HG02642 (cell line): ENCODE measurements at regions not wholly inside any gene's neighbourhood (a gene's known extent, or its start where the extent isn't known, plus 50 kb on each side); places are given as distances from the start of the nearest gene placed in this dataset.
"Not testable (repeated sequence)": the region's sequence is repeated elsewhere in the genome, so short reads cannot be mapped to it uniquely, and the experiment has no call there.

Experiments
- ATAC-seq: cut with Tn5 transposase; IDR thresholded peaks from one replicate; pipeline ENCODE4 v1.9.1; 2021; ENCODE audit warnings: mild to moderate bottlenecking; ENCODE audit not compliant: unreplicated experiment, poor library complexity

DNA sequence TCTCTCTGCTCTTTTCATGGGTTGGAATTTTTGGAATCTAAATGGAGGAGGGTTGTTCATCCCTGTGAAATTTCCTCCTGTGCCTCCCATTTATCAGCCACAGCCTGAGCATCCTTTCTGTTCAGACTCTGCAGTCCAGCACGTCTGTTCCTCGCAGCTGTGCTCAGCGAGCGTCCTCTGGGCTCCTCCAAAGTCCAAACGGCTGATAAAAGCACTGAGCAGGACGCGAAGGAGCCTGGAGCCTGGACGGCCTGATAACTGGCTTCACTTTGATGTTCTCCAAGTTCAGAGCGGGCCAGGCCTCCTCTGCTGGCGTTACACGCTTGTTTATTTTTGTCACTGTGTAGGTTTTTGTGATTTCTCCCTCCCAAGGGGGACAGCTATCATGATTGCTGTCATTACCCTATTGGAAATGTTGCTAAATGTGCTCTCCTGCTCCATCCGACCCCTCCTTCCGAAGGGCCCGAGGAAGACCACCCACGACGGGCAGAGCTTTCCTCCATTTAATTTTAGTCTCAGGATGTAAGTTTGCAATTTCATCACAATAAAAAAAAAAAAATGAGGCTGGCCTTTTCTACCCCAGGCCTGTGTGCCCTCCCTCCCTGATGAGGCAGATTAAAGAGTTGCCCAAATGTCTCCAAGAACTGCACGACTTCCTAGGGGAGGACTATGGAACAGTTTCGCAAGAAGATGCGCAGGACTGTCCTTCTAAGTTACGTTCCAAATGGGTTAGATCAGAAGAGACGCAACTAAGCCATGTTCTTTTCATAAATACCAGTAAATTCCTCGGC lies 290.5 kb upstream of the FOXF1 start:
- no peak for ATAC-seq

- ATAC-seq, result no peak
Measured at GRCh38 chr16:86220561-86220960, 289.8 kb upstream of the FOXF1 start.

DNA sequence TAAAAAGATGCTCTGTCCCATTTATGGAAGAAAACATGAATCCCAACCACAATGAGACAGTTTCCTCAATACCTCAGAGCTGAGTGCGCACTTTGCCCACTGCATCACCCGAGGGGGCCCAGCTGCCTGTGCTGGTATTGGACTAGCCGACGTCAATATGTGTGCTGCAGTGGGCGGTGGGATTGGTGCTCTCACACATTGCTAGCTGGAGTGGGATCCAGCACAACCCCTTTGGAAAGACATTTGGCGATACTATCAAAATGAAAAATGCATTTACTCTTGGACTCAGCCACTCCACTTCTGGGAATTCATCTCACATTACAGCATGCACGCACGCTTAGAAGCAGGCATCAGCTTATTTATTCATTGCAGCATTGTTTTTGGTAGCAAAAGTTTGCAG lies 289.2 kb upstream of the FOXF1 start:
- no peak for ATAC-seq

DNA sequence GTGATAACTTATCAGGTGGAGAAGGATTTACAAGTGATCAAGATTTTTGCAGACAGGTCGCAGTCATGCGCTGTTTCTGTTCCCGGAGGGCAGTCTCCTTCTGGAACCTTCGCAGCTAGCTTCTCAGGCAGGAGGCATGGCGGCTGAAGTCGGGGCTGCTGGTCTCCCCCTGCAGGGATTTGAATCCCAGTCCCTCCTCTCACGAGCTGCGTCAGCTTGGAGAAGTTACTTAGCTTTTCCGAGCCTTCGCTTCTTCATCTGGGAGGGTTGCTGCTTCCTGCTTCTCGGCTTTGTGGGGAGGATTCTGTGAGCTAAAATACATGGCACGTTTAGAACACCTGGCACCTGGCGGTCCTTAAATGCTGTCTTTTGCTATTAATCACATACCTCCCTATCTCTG lies 287.8 kb upstream of the FOXF1 start:
- no peak for ATAC-seq

GRCh38 chr16:86222965-86223551 lies 287.3 kb upstream of the FOXF1 start:
- no peak for ATAC-seq

DNA sequence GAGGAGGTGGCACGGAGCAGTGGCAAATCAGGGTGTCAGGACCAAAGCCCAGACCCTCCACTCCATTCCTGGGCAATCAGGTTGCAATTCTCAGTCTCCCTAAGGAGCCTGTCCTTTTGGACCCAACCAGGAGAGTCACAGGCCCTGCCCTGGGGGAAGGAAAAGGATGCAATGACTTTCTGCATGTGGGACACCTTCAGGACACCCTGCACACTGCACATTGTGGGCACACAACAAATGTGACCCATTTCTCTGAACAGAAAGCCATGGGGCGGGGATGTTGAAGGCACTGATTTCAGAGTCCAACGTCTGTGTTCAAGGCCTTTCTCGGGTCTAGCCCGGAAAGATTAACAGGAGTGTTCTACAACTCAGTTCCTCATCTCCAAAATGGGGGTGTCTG lies 286.2 kb upstream of the FOXF1 start:
- ATAC-seq, result no peak

DNA sequence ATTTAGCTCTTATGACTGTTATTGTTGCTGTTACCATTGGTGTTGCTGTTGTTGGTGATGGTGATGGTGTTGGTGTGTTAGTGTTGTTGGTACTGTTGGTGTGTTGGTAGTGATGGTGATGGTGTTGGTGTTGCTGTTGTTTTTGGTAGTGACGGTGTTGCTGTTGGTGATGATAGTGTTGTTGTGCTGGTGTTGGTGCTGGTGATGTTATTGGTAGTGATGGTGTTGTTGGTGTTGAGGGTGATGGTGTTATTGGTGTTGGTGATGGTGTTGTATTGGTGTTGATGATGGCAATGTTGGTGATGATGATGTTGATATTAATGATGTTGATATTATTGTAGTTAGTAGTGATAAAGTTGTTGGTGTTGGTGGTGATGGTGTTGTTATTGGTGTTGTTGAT lies 285.7 kb upstream of the FOXF1 start:
- no peak for ATAC-seq

GRCh38 chr16:86225905-86226371 lies 284.4 kb upstream of the FOXF1 start:
- no peak for ATAC-seq

DNA sequence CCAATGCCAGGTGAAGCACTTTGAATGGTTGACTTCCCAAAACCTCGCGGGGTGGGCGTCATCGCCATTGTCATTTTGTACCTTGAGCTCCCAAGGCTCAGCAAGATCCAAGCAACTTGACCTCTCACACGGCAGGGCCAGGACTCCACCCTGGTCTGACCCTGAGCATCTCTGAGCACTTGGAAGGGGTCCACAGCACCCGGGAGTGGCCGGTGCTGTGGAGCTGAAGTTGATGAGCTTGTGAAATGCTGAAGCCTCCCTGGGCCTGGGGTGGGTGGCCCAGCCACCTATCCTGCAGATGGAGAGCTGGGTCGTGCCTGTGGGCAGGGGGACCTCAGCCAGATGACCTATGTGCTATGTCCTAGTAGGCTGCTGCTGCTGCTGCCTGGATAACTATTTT lies 283.3 kb upstream of the FOXF1 start:
- no peak for ATAC-seq

- ATAC-seq, result no peak
Measured at GRCh38 chr16:86227801-86228200, 282.5 kb upstream of the FOXF1 start.

- ATAC-seq, result no peak
Measured at GRCh38 chr16:86228713-86229112, 281.6 kb upstream of the FOXF1 start.

GRCh38 chr16:86229283-86229682 lies 281.0 kb upstream of the FOXF1 start:
- no peak for ATAC-seq

- no peak for ATAC-seq
Measured at GRCh38 chr16:86229866-86230656, 280.3 kb upstream of the FOXF1 start.

GRCh38 chr16:86231321-86231995 lies 278.9 kb upstream of the FOXF1 start:
- no peak for ATAC-seq

DNA sequence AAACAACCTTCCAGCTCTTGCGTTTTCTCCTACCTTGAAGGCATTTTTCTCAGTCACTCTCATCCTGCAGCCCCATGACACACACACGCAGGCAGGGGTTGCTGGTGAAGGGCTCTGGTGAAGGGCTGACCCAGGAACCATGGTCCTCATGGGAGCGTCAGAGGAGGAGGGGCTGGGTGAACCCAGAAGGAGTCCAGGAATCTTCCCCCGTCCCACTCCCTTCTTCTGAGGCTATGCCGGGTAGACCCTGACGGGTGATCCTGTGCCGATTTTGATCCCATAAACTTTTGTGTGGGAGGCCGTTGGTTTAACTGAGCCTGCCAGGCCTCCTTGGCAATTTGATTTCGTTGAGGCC lies 278.4 kb upstream of the FOXF1 start:
- ATAC-seq, result no peak

GRCh38 chr16:86232496-86232895 lies 277.8 kb upstream of the FOXF1 start:
- no peak for ATAC-seq

GRCh38 chr16:86233506-86233905 lies 276.8 kb upstream of the FOXF1 start:
- not testable (repeated sequence) for ATAC-seq

- no peak for ATAC-seq
Measured at GRCh38 chr16:86239381-86239780, 270.9 kb upstream of the FOXF1 start.

DNA sequence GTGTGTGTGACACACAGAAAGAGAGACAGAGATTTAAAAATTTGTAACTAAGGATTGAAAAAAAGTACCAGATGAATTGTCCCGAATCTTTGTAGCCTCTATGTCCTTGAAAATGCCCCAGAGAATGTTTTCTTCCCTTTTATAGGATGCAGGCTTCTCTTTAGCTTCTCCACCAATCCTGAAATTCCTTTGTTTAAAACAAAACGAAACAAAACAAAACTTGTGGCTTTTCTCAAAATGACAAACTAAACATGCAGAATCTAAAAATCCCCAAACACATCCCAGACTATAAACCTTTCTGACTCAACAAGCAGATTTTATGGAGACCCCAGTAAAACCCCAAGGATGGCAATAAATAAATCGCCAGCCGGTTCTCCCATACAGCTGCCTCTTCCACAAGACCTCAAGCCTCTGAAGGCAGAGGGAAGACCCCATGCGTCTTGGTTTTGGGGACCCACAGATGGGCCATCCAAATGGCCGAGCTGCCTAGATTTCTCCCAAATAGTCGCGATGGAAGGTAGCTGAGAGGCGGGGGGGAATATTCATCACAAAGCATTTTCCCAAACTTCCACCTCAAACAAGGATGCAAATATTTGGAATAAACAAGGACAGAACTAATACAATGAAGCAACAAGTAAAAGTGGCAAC lies 269.5 kb upstream of the FOXF1 start:
- ATAC-seq, result no peak

- no peak for ATAC-seq
Measured at GRCh38 chr16:86241681-86242080, 268.6 kb upstream of the FOXF1 start.
